Ishikawa (cell line): ENCODE measurements at regions not wholly inside any gene's neighbourhood (a gene's known extent, or its start where the extent isn't known, plus 50 kb on each side); places are given as distances from the start of the nearest gene placed in this dataset.

ENCODE experiments used
- CEBPB ChIP-seq: IDR thresholded peaks from 2 replicates; pipeline ENCODE4 v1.6.1; 2012
- ZBTB7A ChIP-seq: IDR thresholded peaks from 2 replicates; pipeline ENCODE4 v1.6.1; 2012; ENCODE audit warnings: low read depth

DNA sequence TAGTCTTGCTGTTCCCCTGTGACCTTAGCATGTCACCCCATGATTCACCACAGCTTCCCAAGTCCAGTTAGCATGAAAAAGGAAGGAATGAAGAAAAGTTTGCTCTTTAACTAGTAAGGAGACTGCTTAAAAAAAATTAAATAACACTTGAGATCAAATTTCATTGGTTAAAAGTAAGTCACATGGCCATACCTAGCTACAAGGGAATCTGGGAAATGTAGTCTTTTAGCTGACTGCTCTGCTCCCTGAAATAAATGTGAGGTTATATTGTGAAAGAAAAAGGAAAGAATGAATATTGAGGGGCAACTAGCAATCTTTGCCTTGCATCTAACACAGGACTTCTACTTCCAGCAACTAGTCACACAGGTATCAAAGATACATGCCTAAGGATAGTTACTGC is 84.7 kb upstream of the LRRN1 start:
- TF ChIP-seq ZBTB7A (no peak), CEBPB (no peak)
